ENCODE measurements at regions not wholly inside any gene's neighbourhood (a gene's known extent, or its start where the extent isn't known, plus 50 kb on each side); places are given as distances from the start of the nearest gene placed in this dataset.

GRCh38 chr21:28771790-28772501, 220.7 kb downstream of the LTN1 start:
- in situ Hi-C loops (cut with HindIII; ENCODE audit: low pct_ligation_motif_present, low sequenced_read_pairs), result no loop called here
- Histone ChIP-seq H3K36me3 (replicated peaks) (no peaks in the 10 kb centered on the region), H3K27ac (peak overlapping the region; percentile 47), H3K27me3 (replicated peaks) (no peaks in the 10 kb centered on the region), H3K4me3 (ENCODE audit: low read depth, low read length) (no peak overlapping the region)
- no peak for TF ChIP-seq CTCF (IDR thresholded peaks at IDR 0.05; ENCODE audit: low read depth, low read length, missing control alignments)
- peak; percentile 66 for DNase-seq

GRCh38 chr21:28770867-28771661, 221.6 kb downstream of the LTN1 start:
- Histone ChIP-seq H3K27ac (peak overlapping the region; percentile 47), H3K4me3 (ENCODE audit: low read depth, low read length) (no peak overlapping the region), H3K36me3 (replicated peaks) (no peaks in the 10 kb centered on the region), H3K27me3 (replicated peaks) (no peaks in the 10 kb centered on the region)
- no peak for TF ChIP-seq CTCF (IDR thresholded peaks at IDR 0.05; ENCODE audit: low read depth, low read length, missing control alignments)
- in situ Hi-C loops (cut with HindIII; ENCODE audit: low pct_ligation_motif_present, low sequenced_read_pairs), result no loop called here
- no peak for DNase-seq

GRCh38 chr21:28769683-28770082, 223.0 kb downstream of the LTN1 start:
- H3K36me3 ChIP-seq (replicated peaks), result no peaks in the 10 kb centered on the region
- no peak for DNase-seq
- no peaks in the 10 kb centered on the region for H3K27me3 ChIP-seq (replicated peaks)
- in situ Hi-C loops (cut with HindIII; ENCODE audit: low pct_ligation_motif_present, low sequenced_read_pairs), result no loop called here
- no peak overlapping the region for H3K27ac ChIP-seq
- H3K4me3 ChIP-seq (ENCODE audit: low read depth, low read length), result no peak overlapping the region
- TF ChIP-seq CTCF (IDR thresholded peaks at IDR 0.05; ENCODE audit: low read depth, low read length, missing control alignments), result no peak

GRCh38 chr21:28768753-28769152, 223.9 kb downstream of the LTN1 start:
- H3K27me3 ChIP-seq (replicated peaks), result no peaks in the 10 kb centered on the region
- no peaks in the 10 kb centered on the region for H3K36me3 ChIP-seq (replicated peaks)
- H3K27ac ChIP-seq, result no peak overlapping the region
- no peak for TF ChIP-seq CTCF (IDR thresholded peaks at IDR 0.05; ENCODE audit: low read depth, low read length, missing control alignments)
- no peak overlapping the region for H3K4me3 ChIP-seq (ENCODE audit: low read depth, low read length)
- in situ Hi-C loops (cut with HindIII; ENCODE audit: low pct_ligation_motif_present, low sequenced_read_pairs), result no loop called here
- no peak for DNase-seq

GRCh38 chr21:28767523-28767922, 225.2 kb downstream of the LTN1 start:
- DNase-seq, result no peak
- TF ChIP-seq CTCF (IDR thresholded peaks at IDR 0.05; ENCODE audit: low read depth, low read length, missing control alignments), result no peak
- in situ Hi-C loops (cut with HindIII; ENCODE audit: low pct_ligation_motif_present, low sequenced_read_pairs), result no loop called here
- no peaks in the 10 kb centered on the region for H3K27me3 ChIP-seq (replicated peaks)
- no peaks in the 10 kb centered on the region for H3K36me3 ChIP-seq (replicated peaks)
- no peak overlapping the region for H3K4me3 ChIP-seq (ENCODE audit: low read depth, low read length)
- H3K27ac ChIP-seq, result no peak overlapping the region

All from brain microvascular endothelial cell (primary cell).